ENCODE measurements at regions not wholly inside any gene's neighbourhood (a gene's known extent, or its start where the extent isn't known, plus 50 kb on each side); places are given as distances from the start of the nearest gene placed in this dataset.

DNA sequence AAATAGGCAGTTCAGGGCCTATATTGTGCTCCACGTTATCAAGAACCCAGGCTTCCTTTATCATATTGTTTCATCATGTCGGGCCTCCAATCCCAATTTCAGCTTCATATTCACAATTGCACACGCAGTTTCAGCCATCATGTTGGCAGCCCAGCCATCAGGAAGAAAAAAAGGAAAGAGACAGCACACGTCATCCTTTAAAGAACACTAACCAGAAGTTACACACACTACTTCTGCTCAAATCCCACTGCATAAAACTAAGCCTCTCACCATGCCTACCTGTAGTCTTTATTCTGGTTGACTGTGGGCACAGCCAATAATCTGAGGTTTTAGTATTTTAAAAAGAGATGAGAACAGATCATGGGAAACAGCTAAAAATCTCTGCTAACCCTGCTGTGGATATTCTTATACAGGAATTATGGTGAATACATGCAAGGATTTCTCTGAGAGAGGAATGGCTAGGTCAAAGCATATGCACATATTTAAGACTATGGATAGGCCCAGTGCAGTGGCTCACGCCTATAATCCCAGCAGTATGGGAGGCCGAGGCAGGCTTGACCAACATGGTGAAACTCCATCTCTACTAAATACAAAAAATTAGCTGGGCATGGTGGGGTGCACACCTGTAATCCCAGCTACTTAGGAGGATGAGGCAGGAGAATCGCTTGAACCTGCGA, 534.4 kb downstream of the ETV1 start:
- DNase-seq (ENCODE audit: insufficient read length, low spot score) = no peak
- no peak for FAIRE-seq
- no peak for TF ChIP-seq POLR2A (IDR thresholded peaks at IDR 0.05; ENCODE audit: low read depth, low read length)

DNA sequence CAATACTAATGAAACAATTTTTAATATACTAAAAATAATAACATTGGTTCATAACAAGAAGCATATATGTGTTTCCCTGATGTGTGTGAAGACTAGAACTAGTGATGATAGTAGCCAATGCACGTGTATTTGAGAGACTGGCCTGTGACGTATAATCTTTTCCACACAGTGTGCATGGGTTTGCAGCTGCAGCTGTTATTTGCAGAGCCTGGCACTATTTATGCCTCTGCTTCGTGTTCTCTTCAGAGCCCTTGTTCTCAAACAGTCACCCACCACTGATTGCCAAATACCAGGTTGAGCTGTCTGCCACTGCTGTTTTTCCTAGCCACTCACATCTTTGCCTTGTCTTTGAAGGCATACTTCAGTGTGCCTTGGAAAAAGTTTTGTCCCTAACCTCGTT, 531.7 kb downstream of the ETV1 start:
- DNase-seq (ENCODE audit: insufficient read length, low spot score) (no peak), FAIRE-seq (no peak)
- no peak for TF ChIP-seq POLR2A (IDR thresholded peaks at IDR 0.05; ENCODE audit: low read depth, low read length)

DNA sequence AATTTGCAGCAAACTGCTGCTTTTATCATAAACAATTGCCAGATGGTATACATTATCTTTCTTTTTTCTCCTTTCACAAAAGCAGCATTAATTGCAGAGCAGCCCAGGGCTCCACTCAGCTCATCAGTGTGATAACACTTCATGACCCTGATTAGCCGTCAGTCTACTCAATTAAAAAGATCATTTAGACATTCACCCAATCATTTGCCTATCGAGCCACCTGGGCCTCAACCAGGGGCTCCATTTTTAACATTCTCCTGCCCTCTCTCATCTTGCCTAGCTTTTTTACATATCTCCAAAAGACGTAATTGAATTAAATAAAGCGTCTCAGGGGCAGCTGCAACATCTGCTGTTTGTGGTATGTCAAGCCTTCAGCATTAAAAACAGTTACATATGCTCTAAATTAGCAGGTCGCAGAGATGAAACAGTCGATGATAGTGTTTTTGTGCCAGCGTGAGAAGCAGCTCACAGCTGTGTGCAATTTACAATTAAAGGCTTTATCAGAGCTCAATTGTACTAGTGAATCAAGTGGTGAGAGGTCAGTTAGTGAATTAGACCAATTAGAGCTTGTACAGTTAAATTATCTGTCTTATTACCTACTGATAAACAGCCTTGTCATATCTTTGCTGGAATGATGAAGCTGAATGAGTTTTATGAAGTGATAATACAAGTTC, 522.5 kb downstream of the ETV1 start:
- DNase-seq (ENCODE audit: insufficient read length, low spot score) (no peak), FAIRE-seq (peak; percentile 80)
- no peak for TF ChIP-seq POLR2A (IDR thresholded peaks at IDR 0.05; ENCODE audit: low read depth, low read length)

DNA sequence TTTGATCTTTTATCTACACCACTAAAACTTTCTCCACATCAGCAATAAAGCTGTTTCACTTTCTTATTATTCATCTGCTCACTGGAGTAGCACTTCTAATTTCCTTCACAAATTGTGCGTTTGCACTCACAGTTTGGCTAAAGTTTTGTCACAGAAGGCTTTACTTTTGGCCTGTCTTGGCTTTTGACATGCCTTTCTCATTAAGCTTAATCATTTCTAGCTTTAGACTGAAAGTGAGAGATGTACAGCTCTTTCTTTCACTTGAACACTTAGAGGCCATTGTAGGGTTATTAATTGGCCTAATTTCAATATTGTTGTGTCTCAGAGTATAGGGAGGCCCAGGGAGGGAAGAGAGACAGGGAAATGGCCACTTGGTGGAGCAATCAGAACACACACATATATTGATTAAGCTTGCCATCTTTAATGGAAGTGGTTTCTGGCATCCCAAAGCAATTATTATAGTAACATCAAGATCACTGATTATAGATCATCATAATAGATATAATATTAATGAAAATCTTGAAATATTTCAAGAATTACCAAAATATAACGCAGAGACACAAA, 512.5 kb downstream of the ETV1 start:
- TF ChIP-seq POLR2A (IDR thresholded peaks at IDR 0.05; ENCODE audit: low read depth, low read length) = no peak
- no peak for FAIRE-seq
- no peak for DNase-seq (ENCODE audit: insufficient read length, low spot score)

DNA sequence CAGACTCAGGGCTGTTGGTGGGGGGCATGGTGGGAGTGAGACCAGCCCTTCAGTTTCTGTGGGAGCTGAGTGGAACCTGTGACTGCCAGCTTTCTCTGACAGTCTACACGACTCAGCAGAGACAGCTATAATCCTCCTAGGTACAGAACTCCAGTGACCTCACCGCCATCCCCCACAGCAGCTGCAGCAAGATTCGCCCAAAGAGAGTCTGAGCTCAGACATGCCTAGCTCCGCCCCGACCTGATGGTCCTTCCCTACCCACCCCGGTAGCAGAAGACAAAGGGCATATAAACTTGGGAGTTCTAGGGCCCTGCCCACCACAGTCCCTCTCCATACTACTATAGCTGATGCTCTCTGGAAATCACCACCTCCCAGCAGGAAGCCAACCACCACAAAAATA, 500.1 kb downstream of the ETV1 start:
- DNase-seq (ENCODE audit: insufficient read length, low spot score) (no peak), FAIRE-seq (no peak)
- no peak for TF ChIP-seq POLR2A (IDR thresholded peaks at IDR 0.05; ENCODE audit: low read depth, low read length)

DNA sequence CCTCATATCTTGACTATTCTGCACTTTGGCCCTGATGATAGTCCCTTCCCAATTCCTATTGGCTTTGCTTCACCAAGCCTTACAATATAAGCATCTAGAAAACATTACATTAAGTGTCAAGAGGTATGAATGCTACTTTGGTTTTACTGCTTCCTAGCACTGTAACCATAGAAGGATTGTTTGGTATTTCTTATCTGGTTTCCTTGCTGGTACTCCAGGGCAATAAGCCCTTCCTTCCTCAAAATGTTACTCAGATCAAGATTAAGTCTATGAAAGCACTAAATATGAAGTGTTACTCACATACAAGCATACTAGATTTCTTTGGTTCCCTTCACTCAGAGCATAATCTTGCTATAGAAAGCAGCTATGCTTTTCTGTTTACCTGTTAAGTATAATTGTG, 492.5 kb downstream of the ETV1 start:
- TF ChIP-seq POLR2A (IDR thresholded peaks at IDR 0.05; ENCODE audit: low read depth, low read length) = no peak
- DNase-seq (ENCODE audit: insufficient read length, low spot score) (no peak), FAIRE-seq (peak; percentile 53)

DNA sequence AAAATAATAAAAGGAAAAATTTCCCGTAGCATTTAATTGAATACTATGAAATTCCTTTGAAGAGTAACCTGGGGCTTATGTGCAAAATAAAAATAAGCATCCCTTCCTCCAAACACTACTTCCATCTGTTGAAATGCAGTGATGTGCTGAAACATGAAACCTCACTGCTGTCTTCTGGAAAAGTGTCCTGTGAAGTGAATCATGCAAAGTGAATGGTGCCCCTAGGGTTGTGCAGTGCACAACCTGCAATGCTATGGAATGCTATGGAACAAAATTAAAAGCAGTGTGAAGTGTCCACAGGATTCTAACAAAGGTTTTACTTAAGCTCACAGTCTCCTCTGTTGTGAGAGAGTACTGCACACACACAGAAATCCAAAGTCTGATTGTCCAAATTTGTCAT, 480.9 kb downstream of the ETV1 start:
- FAIRE-seq (peak; percentile 98), DNase-seq (ENCODE audit: insufficient read length, low spot score) (no peak)

DNA sequence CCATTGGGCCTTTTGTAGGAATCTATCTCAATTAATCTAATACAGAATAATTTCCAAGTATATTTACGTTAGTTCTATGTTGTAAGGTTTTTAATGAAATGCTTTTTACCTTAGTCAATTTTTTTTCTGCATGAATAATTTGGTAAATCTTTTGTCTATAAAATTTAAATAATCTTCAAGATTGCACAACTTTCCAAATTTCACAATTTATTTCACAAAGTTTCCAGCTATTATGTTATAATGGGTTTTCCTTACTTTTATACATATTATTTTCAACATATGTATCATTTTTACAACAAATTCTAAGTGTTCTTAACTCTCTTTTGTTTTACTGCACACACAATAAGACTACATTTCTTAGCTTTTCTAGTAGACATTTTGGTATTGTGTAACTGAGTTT, 470.7 kb downstream of the ETV1 start:
- DNase-seq (ENCODE audit: insufficient read length, low spot score) = no peak
- TF ChIP-seq POLR2A (IDR thresholded peaks at IDR 0.05; ENCODE audit: low read depth, low read length) = no peak

More for the DNA sequence above, 480.9 kb downstream of the ETV1 start:
- no peak for TF ChIP-seq POLR2A (IDR thresholded peaks at IDR 0.05; ENCODE audit: low read depth, low read length)

DNA sequence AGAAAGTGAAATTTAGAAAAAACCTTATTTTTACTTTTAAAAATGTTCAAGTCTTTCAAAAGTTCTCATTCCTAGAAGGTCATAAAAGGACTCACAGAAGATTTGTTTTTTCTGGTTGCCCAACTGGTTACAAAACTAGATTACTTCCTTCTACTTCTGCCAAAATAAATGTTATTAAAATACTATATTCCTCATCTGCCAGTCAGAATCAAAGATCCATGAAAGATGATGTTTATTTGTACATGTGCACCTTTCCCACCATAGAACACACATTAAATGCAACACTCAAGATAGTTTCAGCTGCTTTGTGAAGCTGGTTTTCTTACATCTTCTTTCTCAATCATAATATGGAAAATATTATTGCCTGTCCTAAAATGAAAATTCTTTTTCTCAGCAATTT, 465.4 kb downstream of the ETV1 start:
- FAIRE-seq = peak; percentile 72
- DNase-seq (ENCODE audit: insufficient read length, low spot score) = no peak
- no peak for TF ChIP-seq POLR2A (IDR thresholded peaks at IDR 0.05; ENCODE audit: low read depth, low read length)

More for the DNA sequence above, 470.7 kb downstream of the ETV1 start:
- no peak for FAIRE-seq

DNA sequence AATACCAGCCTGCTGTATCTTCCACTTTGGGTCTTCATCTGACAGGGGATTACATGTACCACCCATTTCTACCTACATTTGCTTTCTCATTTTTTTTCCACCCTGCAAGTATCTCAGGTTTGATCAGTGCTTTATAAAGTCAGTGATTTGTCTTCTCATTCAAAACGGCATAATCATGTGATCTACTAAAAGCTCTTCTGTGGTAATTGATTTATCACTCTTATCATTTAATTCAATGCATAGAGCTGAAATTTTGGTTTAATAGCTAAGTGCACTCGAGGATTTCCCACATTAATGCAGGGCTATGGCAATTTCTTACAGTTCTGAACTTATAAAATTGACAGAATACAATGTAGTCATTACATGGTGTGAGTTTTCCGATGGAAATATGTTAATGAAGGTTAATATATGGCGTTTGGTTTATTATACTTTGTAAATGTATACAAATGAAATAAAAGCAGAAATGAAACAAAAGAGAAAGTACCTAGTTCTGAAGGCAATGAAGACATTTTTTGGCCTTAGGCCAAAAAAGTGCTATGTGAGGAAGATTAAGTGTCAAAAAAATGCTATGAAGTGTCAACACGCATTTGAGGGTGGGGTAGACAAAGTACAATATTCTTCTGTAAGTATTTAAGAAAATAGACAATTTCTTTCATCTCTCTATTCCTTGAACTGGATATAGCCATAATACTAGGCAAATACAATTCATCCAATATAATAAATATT, 457.3 kb downstream of the ETV1 start:
- FAIRE-seq (peak; percentile 72), DNase-seq (ENCODE audit: insufficient read length, low spot score) (no peak)
- TF ChIP-seq POLR2A (IDR thresholded peaks at IDR 0.05; ENCODE audit: low read depth, low read length) = no peak

DNA sequence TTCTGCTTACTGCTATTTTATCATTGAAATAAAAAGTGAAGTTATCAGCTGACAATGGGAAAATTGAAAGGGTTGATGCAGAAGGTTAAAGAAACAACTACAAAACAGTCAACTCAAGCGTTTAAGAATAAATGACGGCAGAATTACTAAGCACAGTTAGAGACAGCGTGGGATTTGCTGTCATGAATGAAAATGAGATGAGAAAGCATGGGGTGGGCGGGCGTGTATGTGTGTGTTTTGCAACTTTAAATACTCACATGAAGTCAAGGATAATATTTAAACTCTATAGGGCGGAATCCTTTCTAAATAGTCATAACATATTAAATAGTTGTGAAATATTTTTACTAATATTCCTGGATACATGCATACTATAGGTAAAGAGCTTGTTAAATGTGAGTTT, 450.8 kb downstream of the ETV1 start:
- FAIRE-seq = no peak
- no peak for DNase-seq (ENCODE audit: insufficient read length, low spot score)
- no peak for TF ChIP-seq POLR2A (IDR thresholded peaks at IDR 0.05; ENCODE audit: low read depth, low read length)

DNA sequence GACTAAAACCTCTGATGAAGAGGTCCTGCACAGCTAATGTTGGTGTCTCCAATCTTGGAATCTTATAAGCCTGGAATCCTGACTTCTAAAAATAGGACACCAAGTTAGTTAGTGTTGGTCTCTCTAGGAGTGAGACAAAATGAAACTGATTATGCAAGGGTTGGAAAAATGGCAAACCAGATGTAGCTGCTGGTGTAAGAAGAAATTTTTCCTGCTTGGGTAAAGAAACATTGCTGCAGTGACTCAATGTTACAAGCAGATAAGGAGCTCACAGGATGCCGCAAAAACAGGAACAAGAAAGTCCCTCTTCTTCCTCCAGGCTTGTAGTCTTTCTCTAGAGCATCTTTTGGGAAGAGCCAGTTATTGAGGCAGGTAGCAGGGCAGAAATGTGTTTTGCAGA, 449.0 kb downstream of the ETV1 start:
- FAIRE-seq = peak; percentile 93
- no peak for TF ChIP-seq POLR2A (IDR thresholded peaks at IDR 0.05; ENCODE audit: low read depth, low read length)
- DNase-seq (ENCODE audit: insufficient read length, low spot score) = no peak

DNA sequence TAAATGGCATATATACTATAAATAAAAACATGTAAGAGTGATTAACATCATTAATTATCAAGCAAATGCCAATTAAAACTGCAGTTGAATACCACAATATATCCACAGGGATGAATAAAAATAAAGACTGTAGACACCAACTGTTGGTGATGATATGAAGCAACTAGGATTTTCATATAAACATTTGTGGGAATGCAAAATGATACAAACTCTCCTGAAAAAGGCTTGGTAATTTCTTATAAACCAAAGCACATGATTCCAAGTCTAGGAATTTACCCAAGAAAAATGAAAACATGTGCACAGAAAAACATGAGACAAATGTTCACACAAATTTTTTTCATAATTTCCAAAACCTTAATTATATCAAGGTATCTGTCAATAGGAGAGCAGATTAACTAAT, 448.1 kb downstream of the ETV1 start:
- no peak for TF ChIP-seq POLR2A (IDR thresholded peaks at IDR 0.05; ENCODE audit: low read depth, low read length)
- DNase-seq (ENCODE audit: insufficient read length, low spot score) (no peak), FAIRE-seq (peak; percentile 67)

DNA sequence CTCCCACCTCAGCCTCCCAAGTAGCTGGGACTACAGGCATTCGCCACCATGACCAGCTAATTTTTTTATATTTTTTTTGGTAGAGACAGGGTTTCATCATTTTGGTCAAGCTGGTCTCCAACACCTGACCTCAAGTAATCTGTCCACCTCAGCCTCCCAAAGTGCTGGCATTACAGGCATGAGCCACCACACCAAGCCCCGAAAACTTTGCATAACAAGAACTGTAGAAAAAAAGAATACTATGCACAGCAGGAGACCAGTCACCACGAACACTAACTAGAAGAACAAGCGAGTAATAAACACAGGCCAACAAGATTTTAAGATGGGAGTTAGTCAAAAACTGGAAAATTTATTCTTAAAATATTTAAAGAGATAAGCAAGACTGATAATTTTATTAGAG, 447.0 kb downstream of the ETV1 start:
- no peak for DNase-seq (ENCODE audit: insufficient read length, low spot score)
- no peak for TF ChIP-seq POLR2A (IDR thresholded peaks at IDR 0.05; ENCODE audit: low read depth, low read length)
- no peak for FAIRE-seq

Measured in H54 (cell line).